HG03064 (cell line): ENCODE measurements at regions not wholly inside any gene's neighbourhood (a gene's known extent, or its start where the extent isn't known, plus 50 kb on each side); places are given as distances from the start of the nearest gene placed in this dataset.

Experiments used
- ATAC-seq: cut with Tn5 transposase; IDR thresholded peaks from one replicate; pipeline ENCODE4 v1.9.1; 2021; ENCODE audit warnings: low read depth; ENCODE audit not compliant: unreplicated experiment

DNA sequence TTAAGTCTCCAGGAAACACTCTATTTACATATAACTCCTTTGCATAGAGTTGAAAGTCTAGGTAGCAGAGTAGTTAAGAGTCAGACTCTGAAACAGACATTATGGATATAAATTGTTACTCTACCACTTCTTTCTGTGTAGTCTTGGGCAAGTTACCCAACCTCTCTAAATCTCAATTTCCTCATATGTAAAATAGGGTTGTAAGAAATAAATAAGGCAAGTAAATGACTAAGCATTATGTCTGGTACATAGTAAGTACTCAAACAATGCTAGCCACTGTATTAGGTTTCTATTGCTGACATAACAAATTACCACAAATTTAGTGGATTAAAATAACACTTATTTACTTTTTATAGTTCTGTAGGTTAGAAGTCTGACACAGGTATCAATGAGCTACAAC is 394.1 kb downstream of the PRDM5 start:
- no peak for ATAC-seq

DNA sequence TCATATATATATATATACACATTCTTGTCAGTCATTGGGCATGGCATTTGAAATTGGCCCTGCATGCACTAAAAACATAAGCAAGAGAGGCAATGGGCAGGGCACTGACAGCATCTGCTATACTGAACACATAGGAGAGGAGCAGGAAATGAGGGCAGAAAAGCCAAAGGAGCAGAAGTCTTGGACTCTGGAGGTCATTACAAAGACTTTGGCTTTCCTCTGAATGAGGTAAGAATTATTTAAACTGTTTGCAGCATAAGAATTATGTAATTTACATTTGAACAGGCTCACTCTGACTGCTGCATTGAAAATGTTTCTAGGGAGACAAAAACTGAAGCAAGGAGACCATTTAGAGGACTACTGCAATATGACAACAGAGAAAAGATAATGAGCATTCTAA is 396.5 kb downstream of the PRDM5 start:
- no peak for ATAC-seq

DNA sequence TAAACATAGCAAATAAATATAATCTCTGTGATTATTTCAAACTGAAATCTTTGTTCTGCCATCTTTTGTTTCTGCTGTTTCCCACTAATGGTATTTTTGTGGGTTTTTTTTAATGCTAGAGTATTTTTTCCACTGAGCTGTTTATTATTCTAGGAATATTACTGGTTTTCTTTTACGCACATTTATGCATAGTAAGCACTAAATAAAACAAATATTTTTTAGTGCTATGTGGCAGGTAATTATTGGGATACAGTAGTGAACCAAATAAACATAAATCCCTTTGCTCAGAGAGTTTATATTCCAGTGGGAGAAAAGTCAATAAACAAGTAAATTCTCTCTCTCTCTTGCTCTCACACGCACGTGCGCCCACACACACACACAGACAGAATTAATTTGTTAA is 397.4 kb downstream of the PRDM5 start:
- no peak for ATAC-seq

GRCh38 chr4:120524237-120524636 is 398.3 kb downstream of the PRDM5 start:
- ATAC-seq = no peak

DNA sequence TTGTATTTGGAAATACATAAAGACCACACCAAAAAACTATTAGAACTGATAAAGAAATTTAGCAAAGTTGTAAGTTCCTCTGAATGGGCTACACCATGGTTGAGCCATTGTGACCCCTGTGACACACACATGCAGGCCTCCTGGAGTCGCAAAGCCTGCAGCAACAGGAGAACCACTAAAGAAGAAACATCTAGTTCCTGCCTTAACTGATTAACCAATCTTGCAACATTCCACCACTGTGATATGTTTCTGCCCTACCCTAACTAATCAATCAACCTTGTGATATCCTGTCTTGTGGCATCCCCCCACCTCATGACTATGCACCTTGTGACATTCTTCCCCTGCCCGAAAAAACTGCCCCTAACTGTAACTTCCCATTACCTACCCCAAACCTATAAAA is 401.8 kb downstream of the PRDM5 start:
- ATAC-seq = no peak

DNA sequence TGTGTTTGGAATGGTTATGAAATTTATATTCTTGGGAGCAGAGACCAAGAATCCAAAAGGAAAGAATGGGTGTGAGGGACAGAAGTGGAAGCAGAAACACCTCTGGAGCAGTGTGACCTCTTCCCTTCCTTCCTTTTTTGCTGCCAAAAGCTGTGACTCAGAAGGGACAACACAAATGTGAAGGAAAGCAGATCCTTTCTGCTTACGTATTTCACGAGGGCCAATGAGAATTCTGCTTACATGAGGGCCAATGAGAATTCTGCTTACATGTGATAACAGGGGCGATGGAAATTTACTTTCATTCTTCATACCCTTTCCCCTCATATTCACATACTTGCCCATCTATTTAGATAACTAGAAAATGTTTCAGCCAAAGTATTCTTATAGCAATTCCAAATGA is 404.6 kb downstream of the PRDM5 start:
- ATAC-seq = no peak

GRCh38 chr4:120509719-120510118 is 412.8 kb downstream of the PRDM5 start:
- ATAC-seq = no peak

- ATAC-seq = no peak
Observed at GRCh38 chr4:120509222-120509621, 413.3 kb downstream of the PRDM5 start.

DNA sequence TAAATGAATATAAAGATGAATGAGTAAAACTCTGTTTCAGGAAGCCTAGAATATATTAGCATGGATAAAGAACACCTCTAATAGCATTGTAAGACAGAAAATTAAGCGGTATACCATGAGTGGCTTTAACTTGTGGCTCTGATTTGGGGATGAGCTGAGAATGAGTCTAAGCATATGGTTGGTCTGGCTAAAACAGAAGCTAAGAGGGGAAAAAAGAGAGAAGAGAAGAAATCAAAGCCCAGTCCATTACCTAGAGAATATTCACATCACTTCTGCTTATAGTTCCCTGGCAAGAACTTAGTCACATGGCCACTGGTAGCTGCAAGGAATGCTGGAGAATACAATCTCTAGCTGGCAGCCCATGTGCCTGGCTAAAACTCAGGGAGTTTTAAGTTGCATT is 414.5 kb downstream of the PRDM5 start:
- no peak for ATAC-seq

DNA sequence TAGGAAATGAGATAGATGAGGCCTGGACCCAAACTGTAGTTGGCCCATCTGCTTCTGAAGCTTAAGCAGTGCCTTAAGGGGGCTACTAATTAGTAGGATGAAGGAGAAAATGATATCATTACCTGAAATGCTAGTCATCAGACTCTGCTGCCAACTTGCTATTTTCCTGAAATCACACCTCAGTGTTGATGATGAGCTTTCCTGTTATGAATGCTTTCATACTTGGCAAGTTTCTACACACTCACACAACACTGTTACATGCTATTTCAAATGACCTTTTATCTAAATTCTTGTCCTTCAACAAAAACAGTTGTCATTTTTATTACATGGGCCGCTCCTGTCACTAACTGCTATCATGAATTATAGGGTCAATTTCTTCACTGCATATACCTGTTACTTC is 416.0 kb downstream of the PRDM5 start:
- ATAC-seq = no peak

DNA sequence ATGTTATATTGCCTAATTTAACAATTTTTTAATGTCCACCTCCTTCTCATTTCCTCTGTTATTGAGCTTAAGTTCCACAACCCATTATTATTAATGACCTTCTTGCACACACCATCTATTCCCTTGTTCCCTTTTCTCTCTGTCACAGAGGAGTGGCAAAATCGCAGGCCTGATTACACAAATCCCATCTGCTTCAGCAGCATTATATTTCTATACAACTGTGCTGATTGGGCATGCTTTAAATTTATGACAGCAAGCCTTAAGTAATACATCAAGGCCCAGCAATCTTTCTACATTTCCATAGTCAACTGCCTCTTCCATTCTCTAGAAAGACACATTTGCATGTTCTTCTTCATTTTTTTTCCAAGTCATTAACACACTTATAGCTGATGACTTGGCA is 423.8 kb downstream of the PRDM5 start:
- no peak for ATAC-seq

- ATAC-seq = no peak
Observed at GRCh38 chr4:120491481-120491880, 424.8 kb upstream of the MAD2L1 start.

DNA sequence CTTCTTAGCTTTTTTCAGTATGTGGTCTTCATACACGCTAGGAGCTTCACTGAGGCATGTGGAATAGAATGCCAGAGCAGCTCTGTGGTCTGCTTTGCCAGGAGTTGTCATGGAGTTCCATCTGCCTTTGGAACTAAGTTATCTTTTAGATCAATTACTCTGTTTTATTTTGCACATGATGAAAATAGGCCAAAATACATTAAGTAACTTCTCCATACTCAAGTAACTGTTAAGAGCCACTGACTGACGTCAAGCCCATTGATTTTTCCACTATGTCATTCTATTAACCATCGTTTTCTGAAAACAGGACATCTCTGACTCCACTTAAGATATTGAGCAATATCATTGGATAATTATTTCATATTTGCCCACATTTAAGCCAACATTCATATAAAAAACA is 415.1 kb upstream of the MAD2L1 start:
- no peak for ATAC-seq

DNA sequence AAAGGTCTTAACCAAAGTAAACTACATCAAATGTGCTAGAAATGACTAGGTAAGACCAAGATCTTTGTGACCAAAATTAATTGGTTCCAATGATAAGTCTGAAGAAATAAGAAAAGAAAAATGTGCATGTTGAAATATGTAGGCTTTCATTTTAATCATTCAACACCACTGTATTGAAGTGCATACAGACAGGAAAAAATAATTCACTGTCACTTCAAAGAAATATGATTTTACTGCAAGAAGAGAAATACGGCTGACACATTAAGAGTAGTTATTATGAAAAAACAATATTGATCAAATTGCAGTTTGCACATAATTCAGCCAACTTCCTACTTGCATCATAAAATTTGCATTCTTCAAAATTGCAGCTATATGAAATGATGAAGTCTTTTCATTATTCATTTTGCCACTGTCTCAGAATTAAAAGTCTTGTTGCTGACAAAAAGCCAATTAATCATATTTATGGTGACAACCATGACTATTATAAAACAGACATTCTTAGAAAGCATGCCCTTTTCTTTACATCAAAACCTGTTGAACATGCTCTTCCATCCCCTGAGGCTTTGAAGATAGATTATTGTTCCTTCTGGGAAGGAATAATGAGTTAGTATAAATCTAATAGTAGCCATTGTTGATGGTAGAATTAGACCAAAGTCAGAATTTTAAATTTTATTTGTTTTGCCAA is 405.9 kb upstream of the MAD2L1 start:
- ATAC-seq = no peak

GRCh38 chr4:120466429-120466828 is 399.8 kb upstream of the MAD2L1 start:
- ATAC-seq = no peak

- no peak for ATAC-seq
Observed at GRCh38 chr4:120454788-120455187, 388.1 kb upstream of the MAD2L1 start.

GRCh38 chr4:120452536-120452935 is 385.9 kb upstream of the MAD2L1 start:
- ATAC-seq = no peak

- ATAC-seq = no peak
Observed at GRCh38 chr4:120452001-120452400, 385.4 kb upstream of the MAD2L1 start.

- no peak for ATAC-seq
Observed at GRCh38 chr4:120447774-120448173, 381.1 kb upstream of the MAD2L1 start.

DNA sequence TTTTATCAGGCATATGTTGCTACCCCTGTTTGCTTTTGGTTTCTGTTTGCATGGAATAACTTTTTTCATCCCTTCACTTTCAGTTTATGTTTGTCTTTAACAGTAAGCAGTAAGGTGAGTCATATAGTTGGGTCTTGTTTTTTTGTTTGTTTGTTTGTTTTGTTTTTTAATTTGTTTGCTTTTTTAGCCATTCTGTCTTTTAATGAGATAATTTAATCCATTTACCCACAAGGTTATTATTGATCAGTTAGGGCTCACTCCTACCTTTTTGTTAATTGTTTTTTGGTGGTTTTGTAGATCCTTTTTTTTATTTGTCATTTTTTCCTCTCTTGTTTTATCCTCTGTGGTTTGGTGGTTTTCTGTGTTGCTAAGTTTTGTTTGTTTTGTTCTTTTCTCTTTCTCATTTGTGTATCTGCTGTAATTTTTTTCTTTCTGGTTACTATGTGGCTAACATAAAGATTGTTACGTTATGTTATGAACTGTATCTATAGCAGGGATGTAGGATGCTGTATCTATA is 379.5 kb upstream of the MAD2L1 start:
- peak; percentile 92 for ATAC-seq

GRCh38 chr4:120445186-120445585 is 378.5 kb upstream of the MAD2L1 start:
- no peak for ATAC-seq

DNA sequence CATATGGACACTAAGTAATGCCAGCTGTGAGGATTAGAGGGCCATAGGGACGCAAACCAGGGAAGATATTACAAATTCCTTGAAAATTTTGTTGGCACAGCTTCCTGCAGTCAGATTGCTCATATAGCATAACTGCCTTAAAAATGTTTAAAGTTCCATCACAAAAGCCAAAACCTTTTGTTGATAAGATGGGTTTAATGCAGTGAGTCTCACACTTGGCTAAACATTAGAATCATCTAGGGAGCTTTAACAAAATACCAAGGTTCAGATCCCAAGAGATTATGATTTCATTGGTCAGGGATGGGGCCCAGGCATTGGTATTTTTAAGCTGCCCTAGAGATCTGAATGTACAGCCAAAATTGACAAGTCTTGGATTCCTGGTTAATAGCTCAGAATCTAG is 376.5 kb upstream of the MAD2L1 start:
- ATAC-seq = no peak

GRCh38 chr4:120440730-120441129 is 374.1 kb upstream of the MAD2L1 start:
- no peak for ATAC-seq
